GM23248 (cell line): ENCODE measurements at regions not wholly inside any gene's neighbourhood (a gene's known extent, or its start where the extent isn't known, plus 50 kb on each side); places are given as distances from the start of the nearest gene placed in this dataset.

Source experiments
- DNase-seq: peaks from one replicate; pipeline ENCODE4 v3.0.0-alpha.2; 2015
- H2AFZ ChIP-seq: fragments of 200-600 bp; sonication (generic); 2 replicates; pipeline ENCODE4 v1.6.1; 2016; ENCODE audit warnings: antibody characterized with exemption
- H3F3A ChIP-seq: fragments of 200-600 bp; sonication (generic); 2 replicates; pipeline ENCODE4 v1.6.1; 2016; ENCODE audit warnings: mild to moderate bottlenecking, antibody characterized with exemption, mixed run types; ENCODE audit not compliant: insufficient read depth
- H3K27ac ChIP-seq: fragments of 200-600 bp; sonication (generic); 2 replicates; pipeline ENCODE4 v1.5.1; 2016; ENCODE audit warnings: mild to moderate bottlenecking
- H3K27me3 ChIP-seq: fragments of 200-600 bp; sonication (generic); replicated peaks from 2 replicates; pipeline ENCODE4 v1.6.1; 2016; ENCODE audit warnings: mild to moderate bottlenecking; ENCODE audit not compliant: insufficient read depth
- H3K36me3 ChIP-seq: fragments of 200-600 bp; sonication (generic); 2 replicates; pipeline ENCODE4 v1.6.1; 2016; ENCODE audit warnings: low read depth, mild to moderate bottlenecking
- H3K4me1 ChIP-seq: fragments of 200-600 bp; sonication (generic); 2 replicates; pipeline ENCODE4 v1.6.1; 2016; ENCODE audit warnings: mild to moderate bottlenecking; ENCODE audit not compliant: insufficient read depth
- H3K4me2 ChIP-seq: fragments of 200-600 bp; sonication (generic); one replicate; pipeline ENCODE4 v1.6.1; 2016; ENCODE audit warnings: mild to moderate bottlenecking; ENCODE audit not compliant: unreplicated experiment
- H3K4me3 ChIP-seq: fragments of 200-600 bp; sonication (generic); 2 replicates; pipeline ENCODE4 v1.5.1; 2016; ENCODE audit warnings: mild to moderate bottlenecking
- H3K79me2 ChIP-seq: fragments of 200-600 bp; sonication (generic); 2 replicates; pipeline ENCODE4 v1.6.1; 2016; ENCODE audit warnings: mild to moderate bottlenecking; ENCODE audit not compliant: insufficient read depth
- H3K9ac ChIP-seq: fragments of 200-600 bp; sonication (generic); 2 replicates; pipeline ENCODE4 v1.6.1; 2016; ENCODE audit warnings: mild to moderate bottlenecking
- H3K9me2 ChIP-seq: fragments of 200-600 bp; sonication (generic); 2 replicates; pipeline ENCODE4 v1.6.1; 2016; ENCODE audit warnings: mixed run types, mild to moderate bottlenecking, moderate library complexity; ENCODE audit not compliant: insufficient read depth
- H3K9me3 ChIP-seq: fragments of 200-600 bp; sonication (generic); one replicate; pipeline ENCODE4 v1.6.1; 2017; ENCODE audit warnings: low read depth
- H4K20me1 ChIP-seq: fragments of 200-600 bp; sonication (generic); 2 replicates; pipeline ENCODE4 v1.6.0; 2016; ENCODE audit not compliant: insufficient read depth
- EZH2 ChIP-seq: fragments of 200-600 bp; sonication (generic); IDR thresholded peaks from 2 replicates; pipeline ENCODE4 v1.6.1; 2018; ENCODE audit warnings: antibody characterized with exemption, mild to moderate bottlenecking; ENCODE audit not compliant: insufficient read depth, poor library complexity, severe bottlenecking
- EZH2phosphoT487 ChIP-seq: fragments of 200-600 bp; sonication (generic); IDR thresholded peaks from 2 replicates; pipeline ENCODE4 v1.6.1; 2018; ENCODE audit warnings: antibody characterized with exemption, moderate library complexity, mild to moderate bottlenecking, low read depth; ENCODE audit not compliant: insufficient read depth
- WGBS, 2 experiments: methylation state at CpG; one replicate each; pipeline ENCODE4 v1.1.6; 2015 to 2017; ENCODE audit warnings: low lambda C conversion rate in 2 of 2, low coverage in 1 of 2; ENCODE audit errors: missing lambda C conversion rate in 2 of 2; 5-methylcytosine and 5-hydroxymethylcytosine counted together
- in situ Hi-C: fragments of 300-500 bp; cut with MboI; formaldehyde crosslinking; loops from 2 replicates; pipeline ENCODE4 v1.15.0; 2020

- Histone ChIP-seq H3K27ac (0 out of 2 replicates have a peak overlapping the region, but pooled peaks have one; percentile 3), H3K9ac (0 out of 2 replicates have a peak overlapping the region, but pooled peaks have one; percentile 26), H3K79me2 (no peaks in the 10 kb centered on the region), H3K9me2 (no peaks in the 10 kb centered on the region), H3K4me2 (peak overlapping the region; percentile 55), H3K9me3 (no peaks in the 10 kb centered on the region), H3K4me3 (peak overlapping the region; percentile 13; the same call in 1 of the 2 replicates), H3K4me1 (peaks cover 46% of the 10 kb centered on the region), H3K27me3 (no peaks in the 10 kb centered on the region), H3K36me3 (no peaks in the 10 kb centered on the region), H4K20me1 (no peaks in the 10 kb centered on the region), H3F3A (peaks cover 38% of the 10 kb centered on the region), H2AFZ (no peak overlapping the region)
- TF ChIP-seq EZH2 (no peak), EZH2phosphoT487 (no peak)
- WGBS, 2 experiments = 19 to 21% methylated on average over 3 of the region's 3 CpGs
- in situ Hi-C loops = loop anchor here (25.0 kb wide), 1 partner anchor 167 kb away; no protein-coding TSS in a partner anchor
- peak; percentile 92 for DNase-seq
These were observed 121.7 kb upstream of the NXT1 start for GRCh38 chr20:23228912-23229311.

- Histone ChIP-seq H3K4me2 (no peak overlapping the region), H3F3A (peaks cover 32% of the 10 kb centered on the region), H3K27me3 (no peaks in the 10 kb centered on the region), H3K9ac (no peak overlapping the region), H3K36me3 (no peaks in the 10 kb centered on the region), H4K20me1 (no peaks in the 10 kb centered on the region), H3K4me3 (no peak overlapping the region), H2AFZ (no peak overlapping the region), H3K9me2 (no peaks in the 10 kb centered on the region), H3K79me2 (no peaks in the 10 kb centered on the region), H3K27ac (no peak overlapping the region), H3K9me3 (no peaks in the 10 kb centered on the region), H3K4me1 (peaks cover 46% of the 10 kb centered on the region)
- in situ Hi-C loops = loop anchor here (25.0 kb wide), 1 partner anchor 166 kb away; no protein-coding TSS in a partner anchor
- no peak for DNase-seq
- WGBS, 2 experiments = 95 to 98% methylated on average over 7 of the region's 7 CpGs
- TF ChIP-seq EZH2 = no peak
- no peak for TF ChIP-seq EZH2phosphoT487
These were observed 122.6 kb upstream of the NXT1 start for GRCh38 chr20:23227976-23228375.

- no peak overlapping the region for H3K9ac ChIP-seq
- H3K79me2 ChIP-seq = no peaks in the 10 kb centered on the region
- H3K27ac ChIP-seq = no peak overlapping the region
- no peaks in the 10 kb centered on the region for H3K9me2 ChIP-seq
- 77 to 79% methylated on average over 4 of the region's 4 CpGs for WGBS, 2 experiments
- no peak overlapping the region for H3K4me2 ChIP-seq
- no peaks in the 10 kb centered on the region for H4K20me1 ChIP-seq
- no peak overlapping the region for H2AFZ ChIP-seq
- no peak for TF ChIP-seq EZH2
- TF ChIP-seq EZH2phosphoT487 = no peak
- no peaks in the 10 kb centered on the region for H3K9me3 ChIP-seq
- H3K36me3 ChIP-seq = no peaks in the 10 kb centered on the region
- in situ Hi-C loops = loop anchor here (25.0 kb wide), 1 partner anchor 165 kb away; no protein-coding TSS in a partner anchor
- H3F3A ChIP-seq = peaks cover 32% of the 10 kb centered on the region
- no peak overlapping the region for H3K4me3 ChIP-seq
- H3K4me1 ChIP-seq = peaks cover 46% of the 10 kb centered on the region
- no peaks in the 10 kb centered on the region for H3K27me3 ChIP-seq
- no peak for DNase-seq
These were observed 123.3 kb upstream of the NXT1 start for GRCh38 chr20:23227274-23227673.

- H3F3A ChIP-seq = peaks cover 30% of the 10 kb centered on the region
- H3K36me3 ChIP-seq = no peaks in the 10 kb centered on the region
- no peaks in the 10 kb centered on the region for H3K9me3 ChIP-seq
- DNase-seq = no peak
- H2AFZ ChIP-seq = no peak overlapping the region
- no peaks in the 10 kb centered on the region for H4K20me1 ChIP-seq
- H3K27ac ChIP-seq = no peak overlapping the region
- in situ Hi-C loops = loop anchor here (25.0 kb wide), 1 partner anchor 164 kb away; no protein-coding TSS in a partner anchor
- TF ChIP-seq EZH2phosphoT487 (no peak), EZH2 (no peak)
- no peaks in the 10 kb centered on the region for H3K9me2 ChIP-seq
- H3K9ac ChIP-seq = no peak overlapping the region
- no peak overlapping the region for H3K4me3 ChIP-seq
- no peaks in the 10 kb centered on the region for H3K79me2 ChIP-seq
- WGBS, 2 experiments = 44 to 59% methylated on average over 2 of the region's 2 CpGs
- H3K4me1 ChIP-seq = peaks cover 43% of the 10 kb centered on the region
- H3K27me3 ChIP-seq = no peaks in the 10 kb centered on the region
- H3K4me2 ChIP-seq = no peak overlapping the region
These were observed 123.9 kb upstream of the NXT1 start for GRCh38 chr20:23226612-23227265.
